Activated T-cell treated with anti-CD3 and anti-CD28 coated beads, Interleukin-2, amount 50 U/mL, for 72 hours (primary cell): ENCODE measurements at regions not wholly inside any gene's neighbourhood (a gene's known extent, or its start where the extent isn't known, plus 50 kb on each side); places are given as distances from the start of the nearest gene placed in this dataset.
"Not testable (repeated sequence)": the region's sequence is repeated elsewhere in the genome, so short reads cannot be mapped to it uniquely, and the experiment has no call there.

Source experiments
- ATAC-seq, 2 donors: fragments of 150-1000 bp; cut with Tn5 transposase; replicated peaks in 1 of 2; 2 replicates each; pipeline ENCODE4 v1.10.0; 2021; ENCODE audit warnings: moderate library complexity in 2 of 2, mild to moderate bottlenecking in 1 of 2
- DNase-seq, 2 donors: peaks; one replicate each; pipeline ENCODE4 v3.0.0; 2021 to 2022; ENCODE audit warnings: mixed read lengths in 1 of 2
- H3K27ac Mint-ChIP-seq: one replicate; pipeline ENCODE4 v1.8.0; 2022; ENCODE audit warnings: mild to moderate bottlenecking, moderate library complexity, mixed read lengths
- H3K27me3 Mint-ChIP-seq: one replicate; pipeline ENCODE4 v1.8.0; 2022; ENCODE audit warnings: low read depth, mixed read lengths
- H3K36me3 Mint-ChIP-seq, 2 donors: one replicate each; pipeline ENCODE4 v1.8.0; 2022; ENCODE audit warnings: mixed read lengths in 2 of 2, mild to moderate bottlenecking in 1 of 2; ENCODE audit not compliant: insufficient read depth in 2 of 2
- H3K4me1 Mint-ChIP-seq: one replicate; pipeline ENCODE4 v1.8.0; 2022; ENCODE audit warnings: low read depth, mixed read lengths
- H3K4me3 Mint-ChIP-seq, 2 donors: one replicate each; pipeline ENCODE4 v1.8.0; 2022; ENCODE audit warnings: mild to moderate bottlenecking in 2 of 2, mixed read lengths in 2 of 2, moderate library complexity in 2 of 2
- H3K9me3 Mint-ChIP-seq, 2 donors: one replicate each; pipeline ENCODE4 v1.8.0; 2022; ENCODE audit warnings: mixed read lengths in 2 of 2

- H3K4me1 Mint-ChIP-seq, result no peaks in the 10 kb centered on the region
- DNase-seq (no peak), ATAC-seq (no peak)
- no peaks in the 10 kb centered on the region for H3K36me3 Mint-ChIP-seq
- no peaks in the 10 kb centered on the region for H3K27me3 Mint-ChIP-seq
- H3K4me3 Mint-ChIP-seq, result no peak overlapping the region
- no peaks in the 10 kb centered on the region for H3K9me3 Mint-ChIP-seq
- no peak overlapping the region for H3K27ac Mint-ChIP-seq
Observed at GRCh38 chr14:38546932-38547551, 291.1 kb upstream of the CLEC14A start.

- Mint-ChIP-seq H3K36me3 (no peaks in the 10 kb centered on the region), H3K4me1 (no peaks in the 10 kb centered on the region), H3K27ac (no peak overlapping the region), H3K27me3 (no peaks in the 10 kb centered on the region), H3K4me3 (no peak overlapping the region), H3K9me3 (no peaks in the 10 kb centered on the region)
- ATAC-seq (no peak), DNase-seq (no peak)
Observed at GRCh38 chr14:38544776-38545175, 288.9 kb upstream of the CLEC14A start.

- not testable (repeated sequence) for H3K4me3 Mint-ChIP-seq, H3K27me3 Mint-ChIP-seq, H3K4me1 Mint-ChIP-seq, H3K27ac Mint-ChIP-seq, H3K9me3 Mint-ChIP-seq, DNase-seq, ATAC-seq, H3K36me3 Mint-ChIP-seq
Observed at GRCh38 chr14:38543851-38544250, 288.0 kb upstream of the CLEC14A start.

GRCh38 chr14:38538053-38538452, 282.2 kb upstream of the CLEC14A start:
- not testable (repeated sequence) for H3K4me3 Mint-ChIP-seq, H3K4me1 Mint-ChIP-seq

GRCh38 chr14:38536376-38537038, 280.6 kb upstream of the CLEC14A start:
- H3K4me3 Mint-ChIP-seq, result no peak overlapping the region
- H3K9me3 Mint-ChIP-seq, result no peaks in the 10 kb centered on the region
- no peaks in the 10 kb centered on the region for H3K36me3 Mint-ChIP-seq
- DNase-seq (no peak), ATAC-seq (no peak)
- no peaks in the 10 kb centered on the region for H3K4me1 Mint-ChIP-seq
- no peak overlapping the region for H3K27ac Mint-ChIP-seq
- H3K27me3 Mint-ChIP-seq, result no peaks in the 10 kb centered on the region

More at GRCh38 chr14:38538053-38538452, 282.2 kb upstream of the CLEC14A start:
- DNase-seq, H3K27ac Mint-ChIP-seq, H3K9me3 Mint-ChIP-seq, H3K27me3 Mint-ChIP-seq, H3K36me3 Mint-ChIP-seq, ATAC-seq: not testable (repeated sequence)

GRCh38 chr14:38528582-38528981, 272.7 kb upstream of the CLEC14A start:
- ATAC-seq, result no peak
- no peak for DNase-seq
- H3K4me3 Mint-ChIP-seq, result no peak overlapping the region
- H3K9me3 Mint-ChIP-seq, result peaks cover 1 to 11% of the 10 kb centered on the region in 2 donors
- no peaks in the 10 kb centered on the region for H3K36me3 Mint-ChIP-seq
- no peaks in the 10 kb centered on the region for H3K27me3 Mint-ChIP-seq
- no peaks in the 10 kb centered on the region for H3K4me1 Mint-ChIP-seq
- no peak overlapping the region for H3K27ac Mint-ChIP-seq

GRCh38 chr14:38527502-38527878, 271.6 kb upstream of the CLEC14A start:
- Mint-ChIP-seq H3K27ac (no peak overlapping the region), H3K27me3 (no peaks in the 10 kb centered on the region), H3K9me3 (peaks cover 1 to 11% of the 10 kb centered on the region in 2 donors), H3K4me3 (no peak overlapping the region), H3K36me3 (no peaks in the 10 kb centered on the region), H3K4me1 (no peaks in the 10 kb centered on the region)
- ATAC-seq (no peak), DNase-seq (no peak)

- DNase-seq, result no peak
- no peaks in the 10 kb centered on the region for H3K4me1 Mint-ChIP-seq
- no peak overlapping the region for H3K4me3 Mint-ChIP-seq
- H3K36me3 Mint-ChIP-seq, result no peaks in the 10 kb centered on the region
- H3K27ac Mint-ChIP-seq, result no peak overlapping the region
- peaks cover 1 to 11% of the 10 kb centered on the region in 2 donors for H3K9me3 Mint-ChIP-seq
- ATAC-seq, result no peak
- no peaks in the 10 kb centered on the region for H3K27me3 Mint-ChIP-seq
Observed at GRCh38 chr14:38526826-38527501, 271.1 kb upstream of the CLEC14A start.

- H3K4me1 Mint-ChIP-seq, result no peaks in the 10 kb centered on the region
Observed at GRCh38 chr14:38524636-38525509, 269.0 kb upstream of the CLEC14A start.

GRCh38 chr14:38522724-38523123, 266.8 kb upstream of the CLEC14A start:
- DNase-seq, result no peak
- Mint-ChIP-seq H3K4me1 (no peaks in the 10 kb centered on the region), H3K27me3 (no peaks in the 10 kb centered on the region), H3K9me3 (peaks cover 0 to 2% of the 10 kb centered on the region in 2 donors), H3K4me3 (no peak overlapping the region), H3K36me3 (no peaks in the 10 kb centered on the region), H3K27ac (no peak overlapping the region)
- ATAC-seq, result no peak

More at GRCh38 chr14:38524636-38525509, 269.0 kb upstream of the CLEC14A start:
- ATAC-seq (no peak), DNase-seq (no peak)
- H3K36me3 Mint-ChIP-seq, result no peaks in the 10 kb centered on the region
- no peaks in the 10 kb centered on the region for H3K27me3 Mint-ChIP-seq
- no peak overlapping the region for H3K27ac Mint-ChIP-seq
- H3K9me3 Mint-ChIP-seq, result peaks cover 0 to 5% of the 10 kb centered on the region in 2 donors
- H3K4me3 Mint-ChIP-seq, result no peak overlapping the region

- Mint-ChIP-seq H3K4me1 (no peaks in the 10 kb centered on the region), H3K9me3 (no peaks in the 10 kb centered on the region), H3K4me3 (no peak overlapping the region), H3K36me3 (no peaks in the 10 kb centered on the region), H3K27ac (no peak overlapping the region), H3K27me3 (no peaks in the 10 kb centered on the region)
- ATAC-seq (no peak), DNase-seq (no peak)
Observed at GRCh38 chr14:38521591-38521990, 265.7 kb upstream of the CLEC14A start.

- no peaks in the 10 kb centered on the region for H3K4me1 Mint-ChIP-seq
- ATAC-seq (no peak), DNase-seq (no peak)
- no peak overlapping the region for H3K4me3 Mint-ChIP-seq
- no peaks in the 10 kb centered on the region for H3K9me3 Mint-ChIP-seq
- H3K36me3 Mint-ChIP-seq, result no peaks in the 10 kb centered on the region
- H3K27ac Mint-ChIP-seq, result no peak overlapping the region
- no peaks in the 10 kb centered on the region for H3K27me3 Mint-ChIP-seq
Observed at GRCh38 chr14:38517426-38517825, 261.5 kb upstream of the CLEC14A start.

GRCh38 chr14:38512236-38512635, 256.3 kb upstream of the CLEC14A start:
- no peaks in the 10 kb centered on the region for H3K27me3 Mint-ChIP-seq
- no peaks in the 10 kb centered on the region for H3K36me3 Mint-ChIP-seq
- DNase-seq, result no peak
- no peak overlapping the region for H3K4me3 Mint-ChIP-seq
- no peaks in the 10 kb centered on the region for H3K4me1 Mint-ChIP-seq
- peaks cover 0 to 1% of the 10 kb centered on the region in 2 donors for H3K9me3 Mint-ChIP-seq
- H3K27ac Mint-ChIP-seq, result no peak overlapping the region
- no peak for ATAC-seq
